ENCODE measurements at regions not wholly inside any gene's neighbourhood (a gene's known extent, or its start where the extent isn't known, plus 50 kb on each side); places are given as distances from the start of the nearest gene placed in this dataset.

DNA sequence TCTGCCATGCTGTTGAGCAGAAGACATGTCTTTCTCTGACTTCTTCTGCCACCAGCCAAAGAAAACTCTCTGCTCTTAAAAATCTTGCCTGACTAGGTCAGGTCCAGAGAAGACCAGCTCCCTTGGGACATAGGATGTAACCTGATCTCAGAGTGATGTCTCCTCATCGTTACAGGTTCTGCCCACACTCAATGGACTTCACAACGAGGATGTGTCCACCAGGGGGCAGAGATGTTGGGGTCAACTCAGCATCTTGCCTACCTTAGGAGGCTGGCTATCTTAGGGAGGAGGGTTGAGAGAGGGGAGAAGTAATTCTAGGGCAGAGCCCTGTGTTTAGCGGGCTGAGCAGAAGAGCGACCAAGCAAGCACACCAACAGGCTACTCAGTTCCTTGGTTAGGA lies 207.6 kb upstream of the CDH4 start:
- H3K27me3 ChIP-seq (ENCODE audit: low read depth), result no peaks in the 10 kb centered on the region
- no peak overlapping the region for H3K4me3 ChIP-seq
- no peaks in the 10 kb centered on the region; the same call in 1 of the 2 replicates for H3K9me3 ChIP-seq
- in situ Hi-C loops (cut with MboI; ENCODE audit: low sequenced_read_pairs), result no loop called here
- no peaks in the 10 kb centered on the region for H3K36me3 ChIP-seq (replicated peaks)
- no peak for DNase-seq (ENCODE audit: low spot score in 2 of 2)
- H3K4me1 ChIP-seq, result no peaks in the 10 kb centered on the region

- no peaks in the 10 kb centered on the region; the same call in 1 of the 2 replicates for H3K9me3 ChIP-seq
- in situ Hi-C loops (cut with MboI; ENCODE audit: low sequenced_read_pairs), result no loop called here
- H3K4me1 ChIP-seq, result no peaks in the 10 kb centered on the region
- H3K36me3 ChIP-seq (replicated peaks), result no peaks in the 10 kb centered on the region
- H3K27me3 ChIP-seq (ENCODE audit: low read depth), result no peaks in the 10 kb centered on the region
- H3K4me3 ChIP-seq, result no peak overlapping the region
- DNase-seq (ENCODE audit: low spot score in 2 of 2), result no peak
These were observed 207.0 kb upstream of the CDH4 start for GRCh38 chr20:61045091-61045490.

DNA sequence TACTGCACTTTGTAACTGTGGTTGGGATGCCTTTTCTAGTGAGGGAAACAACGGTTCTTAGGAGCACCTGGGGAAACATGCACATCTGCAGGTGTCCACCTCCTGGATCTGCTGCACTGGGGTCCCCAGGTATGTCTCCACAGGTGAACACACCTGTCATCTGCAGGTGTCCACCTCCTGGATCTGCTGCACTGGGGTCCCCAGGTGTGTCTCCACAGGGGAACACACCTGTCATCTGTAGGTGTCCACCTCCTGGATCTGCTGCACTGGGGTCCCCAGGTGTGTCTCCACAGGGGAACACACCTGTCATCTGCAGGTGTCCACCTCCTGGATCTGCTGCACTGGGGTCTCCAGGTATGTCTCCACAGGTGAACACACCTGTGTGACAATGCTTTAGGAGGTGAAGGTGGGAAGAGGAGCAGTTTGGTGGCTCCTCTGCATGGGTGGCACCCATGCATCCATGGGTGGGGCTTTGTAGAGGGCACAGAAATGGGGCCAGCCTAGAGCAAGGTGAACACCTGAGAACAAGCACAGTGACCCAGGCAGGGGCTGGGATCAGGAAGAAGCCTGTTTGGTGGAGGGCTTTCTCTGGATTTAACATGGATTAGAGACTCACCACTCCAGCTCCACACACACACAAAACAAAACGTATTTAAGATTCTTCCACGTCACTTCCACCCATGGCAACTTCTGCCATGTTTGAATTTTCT lies 206.0 kb upstream of the CDH4 start:
- no peaks in the 10 kb centered on the region for H3K27me3 ChIP-seq (ENCODE audit: low read depth)
- in situ Hi-C loops (cut with MboI; ENCODE audit: low sequenced_read_pairs), result no loop called here
- DNase-seq (ENCODE audit: low spot score in 2 of 2), result no peak

DNA sequence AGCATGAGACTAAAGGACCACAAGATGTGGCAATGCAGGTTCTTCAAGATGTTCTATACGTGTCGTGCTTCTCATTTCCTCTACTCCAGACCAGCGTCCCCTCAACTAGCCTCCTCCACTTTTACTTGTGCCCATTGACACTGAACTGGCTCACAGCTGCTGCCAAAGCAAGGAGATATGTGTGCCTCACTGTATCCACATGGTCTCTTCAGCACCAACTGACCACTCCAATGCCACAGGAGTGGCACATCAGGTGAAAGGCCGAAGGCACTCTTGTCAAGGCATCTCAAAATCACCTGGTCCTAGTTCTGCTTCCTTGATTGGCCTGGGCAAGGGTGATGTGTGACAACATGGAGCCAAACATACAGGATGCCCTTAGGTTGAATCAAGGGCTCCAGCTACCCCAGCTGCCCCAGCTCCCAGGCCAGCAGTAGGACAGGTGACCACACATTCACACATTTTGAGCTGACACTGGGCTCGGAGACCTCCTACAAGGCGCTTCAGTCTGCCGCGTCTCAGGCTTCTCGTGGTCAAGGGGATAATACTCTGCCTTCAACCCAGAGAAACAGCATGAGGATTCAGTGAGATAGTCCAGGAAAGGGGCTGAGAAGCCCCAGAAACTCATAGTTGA lies 205.2 kb upstream of the CDH4 start:
- Histone ChIP-seq H3K36me3 (replicated peaks) (no peaks in the 10 kb centered on the region), H3K4me3 (no peak overlapping the region), H3K27me3 (ENCODE audit: low read depth) (no peaks in the 10 kb centered on the region), H3K4me1 (no peaks in the 10 kb centered on the region), H3K9me3 (no peaks in the 10 kb centered on the region; the same call in 1 of the 2 replicates)
- no peak for DNase-seq (ENCODE audit: low spot score in 2 of 2)
- in situ Hi-C loops (cut with MboI; ENCODE audit: low sequenced_read_pairs), result no loop called here

More for the DNA sequence above, 206.0 kb upstream of the CDH4 start:
- H3K4me3 ChIP-seq, result no peak overlapping the region
- H3K4me1 ChIP-seq, result no peaks in the 10 kb centered on the region
- no peaks in the 10 kb centered on the region for H3K36me3 ChIP-seq (replicated peaks)
- no peaks in the 10 kb centered on the region; the same call in 1 of the 2 replicates for H3K9me3 ChIP-seq

DNA sequence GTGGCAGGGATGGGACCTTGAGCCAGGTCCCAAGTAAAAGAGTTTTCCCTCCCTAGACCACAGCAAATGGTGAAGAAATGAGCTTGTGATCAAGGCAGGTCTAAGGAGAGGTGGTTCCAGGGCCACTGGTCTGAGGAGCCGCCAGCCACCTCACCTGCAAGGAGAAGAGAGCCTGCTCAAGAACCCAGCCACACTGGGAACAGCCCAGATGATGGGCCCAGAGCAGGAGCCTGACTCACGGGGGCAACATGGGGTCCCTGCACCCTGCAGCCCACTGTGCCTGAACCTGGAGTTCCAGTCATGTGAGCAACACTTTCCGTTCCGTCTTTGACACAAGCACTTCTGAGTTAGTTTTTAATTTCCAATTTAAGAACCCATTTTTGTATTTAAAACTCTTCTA lies 204.5 kb upstream of the CDH4 start:
- H3K27me3 ChIP-seq (ENCODE audit: low read depth), result no peaks in the 10 kb centered on the region
- H3K36me3 ChIP-seq (replicated peaks), result no peaks in the 10 kb centered on the region
- no peaks in the 10 kb centered on the region; the same call in 1 of the 2 replicates for H3K9me3 ChIP-seq
- no peak for DNase-seq (ENCODE audit: low spot score in 2 of 2)
- no peaks in the 10 kb centered on the region for H3K4me1 ChIP-seq
- no peak overlapping the region for H3K4me3 ChIP-seq
- in situ Hi-C loops (cut with MboI; ENCODE audit: low sequenced_read_pairs), result no loop called here

DNA sequence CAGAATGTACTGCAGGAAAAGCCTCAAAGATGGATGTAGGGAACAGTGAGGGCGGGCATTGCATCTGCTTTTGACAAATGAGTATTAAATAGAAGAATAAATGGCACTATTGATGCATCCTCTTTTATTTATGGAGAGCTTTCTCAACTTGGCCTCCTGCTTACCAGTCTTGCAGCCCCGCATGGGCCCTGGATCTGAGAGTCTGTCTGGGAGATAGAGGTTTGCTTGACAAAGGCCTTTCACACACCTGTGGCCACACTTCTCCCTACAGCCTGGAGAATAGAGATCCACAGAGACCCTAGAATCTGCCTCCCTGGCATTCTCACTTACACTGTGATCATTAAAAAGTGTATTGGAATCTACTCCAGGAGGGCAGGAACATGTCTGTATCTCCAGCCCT lies 203.8 kb upstream of the CDH4 start:
- no peak overlapping the region for H3K4me3 ChIP-seq
- no peaks in the 10 kb centered on the region for H3K4me1 ChIP-seq
- H3K27me3 ChIP-seq (ENCODE audit: low read depth), result no peaks in the 10 kb centered on the region
- no peak for DNase-seq (ENCODE audit: low spot score in 2 of 2)
- H3K36me3 ChIP-seq (replicated peaks), result no peaks in the 10 kb centered on the region
- no peaks in the 10 kb centered on the region; the same call in 1 of the 2 replicates for H3K9me3 ChIP-seq
- in situ Hi-C loops (cut with MboI; ENCODE audit: low sequenced_read_pairs), result no loop called here

GRCh38 chr20:61049684-61050083 lies 202.4 kb upstream of the CDH4 start:
- H3K9me3 ChIP-seq, result no peaks in the 10 kb centered on the region; the same call in 1 of the 2 replicates
- in situ Hi-C loops (cut with MboI; ENCODE audit: low sequenced_read_pairs), result no loop called here
- H3K27me3 ChIP-seq (ENCODE audit: low read depth), result no peaks in the 10 kb centered on the region

GRCh38 chr20:61050336-61050890 lies 201.6 kb upstream of the CDH4 start:
- Histone ChIP-seq H3K36me3 (replicated peaks) (no peaks in the 10 kb centered on the region), H3K9me3 (no peaks in the 10 kb centered on the region; the same call in 1 of the 2 replicates), H3K4me3 (no peak overlapping the region), H3K4me1 (no peaks in the 10 kb centered on the region), H3K27me3 (ENCODE audit: low read depth) (no peaks in the 10 kb centered on the region)
- no peak for DNase-seq (ENCODE audit: low spot score in 2 of 2)
- in situ Hi-C loops (cut with MboI; ENCODE audit: low sequenced_read_pairs), result no loop called here

More at GRCh38 chr20:61049684-61050083, 202.4 kb upstream of the CDH4 start:
- no peak for DNase-seq (ENCODE audit: low spot score in 2 of 2)
- Histone ChIP-seq H3K36me3 (replicated peaks) (no peaks in the 10 kb centered on the region), H3K4me3 (no peak overlapping the region), H3K4me1 (no peaks in the 10 kb centered on the region)

- Histone ChIP-seq H3K27me3 (ENCODE audit: low read depth) (no peaks in the 10 kb centered on the region), H3K9me3 (no peaks in the 10 kb centered on the region; the same call in 1 of the 2 replicates), H3K36me3 (replicated peaks) (no peaks in the 10 kb centered on the region), H3K4me1 (no peaks in the 10 kb centered on the region), H3K4me3 (no peak overlapping the region)
- DNase-seq (ENCODE audit: low spot score in 2 of 2), result no peak
- in situ Hi-C loops (cut with MboI; ENCODE audit: low sequenced_read_pairs), result no loop called here
These were observed 199.8 kb upstream of the CDH4 start for GRCh38 chr20:61052195-61052750.

DNA sequence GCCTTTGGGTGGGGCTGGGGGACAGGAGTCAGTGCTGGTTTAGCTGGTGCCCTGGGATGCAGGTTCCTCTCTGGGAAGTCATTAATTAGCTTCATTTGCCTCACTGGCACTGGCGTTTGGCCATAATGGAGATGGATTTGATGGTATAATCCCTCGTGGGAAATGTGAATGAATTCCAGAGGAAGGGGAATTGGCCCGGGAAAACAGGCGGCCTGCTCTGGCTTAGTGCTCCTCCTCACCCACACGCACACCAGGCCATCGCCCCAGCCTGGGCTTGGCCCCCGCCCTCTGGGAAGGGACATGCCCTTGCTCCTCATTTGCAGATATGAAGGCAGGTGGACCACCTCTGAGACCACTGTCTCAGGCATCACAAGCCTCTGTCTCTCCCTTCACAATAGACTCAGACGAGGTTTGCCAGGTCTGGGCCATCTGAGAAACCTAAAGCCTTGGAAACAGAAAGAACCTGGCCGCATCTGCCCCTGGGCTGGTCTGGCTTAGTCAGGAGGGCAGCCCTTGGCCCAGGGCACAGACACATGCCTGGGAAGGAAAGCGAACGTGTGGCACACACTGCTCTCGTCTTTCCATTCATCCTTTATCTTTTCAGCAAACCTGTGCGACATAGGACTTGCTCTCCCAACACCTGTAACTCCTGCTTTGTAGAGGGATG lies 199.2 kb upstream of the CDH4 start:
- no peak for DNase-seq (ENCODE audit: low spot score in 2 of 2)
- H3K27me3 ChIP-seq (ENCODE audit: low read depth), result no peaks in the 10 kb centered on the region
- H3K4me1 ChIP-seq, result no peaks in the 10 kb centered on the region
- H3K36me3 ChIP-seq (replicated peaks), result no peaks in the 10 kb centered on the region
- no peaks in the 10 kb centered on the region; the same call in 1 of the 2 replicates for H3K9me3 ChIP-seq
- H3K4me3 ChIP-seq, result no peak overlapping the region
- in situ Hi-C loops (cut with MboI; ENCODE audit: low sequenced_read_pairs), result no loop called here

DNA sequence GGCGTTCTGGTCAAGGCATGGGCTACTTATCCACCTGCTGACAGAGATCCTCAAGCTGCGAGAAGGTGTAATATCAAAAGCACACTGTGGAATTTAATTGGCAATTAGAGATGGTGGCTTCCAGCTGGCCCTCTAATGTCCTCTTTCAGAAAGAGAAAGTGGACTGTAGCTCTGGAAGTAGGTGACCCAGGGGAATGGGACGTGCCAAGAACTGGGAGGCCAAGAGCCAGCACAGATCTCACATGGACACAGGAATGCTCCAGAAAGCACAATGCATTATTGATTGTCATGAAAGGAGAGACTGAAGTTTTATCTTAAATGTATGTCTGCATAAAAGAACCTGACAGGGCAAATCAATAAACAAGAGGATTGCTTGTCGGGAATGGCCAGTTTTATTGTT lies 198.6 kb upstream of the CDH4 start:
- Histone ChIP-seq H3K4me1 (no peaks in the 10 kb centered on the region), H3K9me3 (no peaks in the 10 kb centered on the region; the same call in 1 of the 2 replicates), H3K4me3 (no peak overlapping the region), H3K27me3 (ENCODE audit: low read depth) (no peaks in the 10 kb centered on the region), H3K36me3 (replicated peaks) (no peaks in the 10 kb centered on the region)
- in situ Hi-C loops (cut with MboI; ENCODE audit: low sequenced_read_pairs), result no loop called here
- no peak for DNase-seq (ENCODE audit: low spot score in 2 of 2)

DNA sequence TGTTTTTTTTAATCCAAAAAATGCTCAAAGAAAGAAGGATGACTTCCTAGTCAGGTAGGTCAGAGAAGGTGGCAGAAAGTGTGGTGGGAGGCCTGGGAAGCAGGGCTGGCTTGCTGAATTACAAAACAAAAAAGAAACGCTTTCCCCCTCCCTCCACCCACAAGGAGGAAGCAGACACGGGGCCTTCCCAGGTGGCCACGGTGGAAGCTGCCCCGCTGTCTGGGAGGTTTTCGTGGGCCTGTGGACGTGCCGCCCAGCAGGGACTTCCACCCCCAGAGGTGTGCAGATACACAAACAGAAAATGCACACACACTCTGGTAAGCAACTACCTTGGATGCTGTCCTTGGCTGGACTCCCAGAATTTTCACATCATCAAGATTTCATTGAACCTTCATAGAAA lies 198.2 kb upstream of the CDH4 start:
- DNase-seq (ENCODE audit: low spot score in 2 of 2), result no peak
- H3K4me3 ChIP-seq, result no peak overlapping the region
- no peaks in the 10 kb centered on the region for H3K36me3 ChIP-seq (replicated peaks)
- H3K9me3 ChIP-seq, result no peaks in the 10 kb centered on the region
- in situ Hi-C loops (cut with MboI; ENCODE audit: low sequenced_read_pairs), result no loop called here
- H3K27me3 ChIP-seq (ENCODE audit: low read depth), result no peaks in the 10 kb centered on the region
- no peaks in the 10 kb centered on the region for H3K4me1 ChIP-seq

- Histone ChIP-seq H3K4me3 (no peak overlapping the region), H3K27me3 (ENCODE audit: low read depth) (no peaks in the 10 kb centered on the region), H3K9me3 (no peaks in the 10 kb centered on the region), H3K36me3 (replicated peaks) (no peaks in the 10 kb centered on the region), H3K4me1 (no peaks in the 10 kb centered on the region)
- in situ Hi-C loops (cut with MboI; ENCODE audit: low sequenced_read_pairs), result no loop called here
- DNase-seq (ENCODE audit: low spot score in 2 of 2), result no peak
These were observed 197.7 kb upstream of the CDH4 start for GRCh38 chr20:61054411-61054810.
